Trophoblast cell (in vitro differentiated cells and primary cell): ENCODE measurements at regions not wholly inside any gene's neighbourhood (a gene's known extent, or its start where the extent isn't known, plus 50 kb on each side); places are given as distances from the start of the nearest gene placed in this dataset.

ENCODE experiments used
- DNase-seq, 2 donors: peaks; one replicate each; pipeline ENCODE4 v3.0.0-alpha.2; 2016
- H2AFZ ChIP-seq: 2 replicates; pipeline ENCODE4 v1.6.1; 2013; ENCODE audit warnings: low read length, moderate library complexity, mild to moderate bottlenecking; ENCODE audit not compliant: insufficient read depth, poor library complexity
- H2AK5ac ChIP-seq: 2 replicates; pipeline ENCODE4 v1.6.1; 2013; ENCODE audit warnings: mild to moderate bottlenecking, low read length
- H2BK120ac ChIP-seq: 2 replicates; pipeline ENCODE4 v1.6.1; 2013; ENCODE audit warnings: low read length, mild to moderate bottlenecking, moderate library complexity; ENCODE audit not compliant: insufficient read depth, poor library complexity
- H2BK12ac ChIP-seq: 2 replicates; pipeline ENCODE4 v1.6.1; 2013; ENCODE audit warnings: mild to moderate bottlenecking, low read length, moderate library complexity
- H2BK5ac ChIP-seq: 2 replicates; pipeline ENCODE4 v1.6.1; 2013; ENCODE audit warnings: low read length, low read depth, moderate library complexity, mild to moderate bottlenecking; ENCODE audit not compliant: poor library complexity
- H3K14ac ChIP-seq: 2 replicates; pipeline ENCODE4 v1.6.1; 2013; ENCODE audit warnings: mild to moderate bottlenecking, low read length
- H3K18ac ChIP-seq: 2 replicates; pipeline ENCODE4 v1.6.1; 2013; ENCODE audit warnings: mild to moderate bottlenecking, low read length
- H3K23ac ChIP-seq: 2 replicates; pipeline ENCODE4 v1.6.1; 2013; ENCODE audit warnings: low read length
- H3K27ac ChIP-seq: 2 replicates; pipeline ENCODE4 v1.5.1; 2013; ENCODE audit warnings: low read depth, mild to moderate bottlenecking, inconsistent platforms, low read length, moderate library complexity
- H3K27me3 ChIP-seq: 2 replicates; pipeline ENCODE4 v1.6.1; 2013; ENCODE audit warnings: inconsistent platforms, mild to moderate bottlenecking, low read length, moderate library complexity; ENCODE audit not compliant: insufficient read depth
- H3K36me3 ChIP-seq, 2 experiments: 1 replicate in 1 of 2; 2 replicates in 1 of 2; pipeline ENCODE4 v1.6.1; 2013; ENCODE audit warnings: low read length in 2 of 2, mild to moderate bottlenecking in 2 of 2, moderate library complexity in 1 of 2; ENCODE audit not compliant: insufficient read depth in 2 of 2, control insufficient read depth in 1 of 2
- H3K4ac ChIP-seq: 2 replicates; pipeline ENCODE4 v1.6.1; 2013; ENCODE audit warnings: low read depth, mild to moderate bottlenecking, low read length, moderate library complexity
- H3K4me1 ChIP-seq, 2 experiments: 1 replicate in 1 of 2; 2 replicates in 1 of 2; pipeline ENCODE4 v1.6.1; 2013; ENCODE audit warnings: low read length in 2 of 2, mild to moderate bottlenecking in 2 of 2, moderate library complexity in 1 of 2; ENCODE audit not compliant: insufficient read depth in 2 of 2, control insufficient read depth in 1 of 2
- H3K4me2 ChIP-seq: 2 replicates; pipeline ENCODE4 v1.6.1; 2013; ENCODE audit warnings: inconsistent platforms, mild to moderate bottlenecking, low read length, moderate library complexity
- H3K4me3 ChIP-seq: 2 replicates; pipeline ENCODE4 v1.5.1; 2013; ENCODE audit warnings: mild to moderate bottlenecking, low read depth, low read length, inconsistent platforms
- H3K79me1 ChIP-seq: one replicate; pipeline ENCODE4 v1.6.1; 2013; ENCODE audit warnings: low read length
- H3K79me2 ChIP-seq: 2 replicates; pipeline ENCODE4 v1.6.1; 2013; ENCODE audit warnings: low read length, mild to moderate bottlenecking; ENCODE audit not compliant: control insufficient read depth, insufficient read depth, poor library complexity
- H3K9ac ChIP-seq: 2 replicates; pipeline ENCODE4 v1.6.1; 2013; ENCODE audit warnings: mild to moderate bottlenecking, low read length
- H3K9me3 ChIP-seq: 2 replicates; pipeline ENCODE4 v1.6.1; 2013; ENCODE audit warnings: low read depth, mild to moderate bottlenecking, control low read depth, inconsistent platforms, low read length; ENCODE audit not compliant: insufficient read depth
- H4K12ac ChIP-seq: 2 replicates; pipeline ENCODE4 v1.6.1; 2013; ENCODE audit warnings: low read depth, mild to moderate bottlenecking, low read length, moderate library complexity
- H4K8ac ChIP-seq: 2 replicates; pipeline ENCODE4 v1.6.1; 2013; ENCODE audit warnings: low read depth, mild to moderate bottlenecking, low read length, moderate library complexity
- H4K91ac ChIP-seq: one replicate; pipeline ENCODE4 v1.6.1; 2013; ENCODE audit warnings: low read depth, mild to moderate bottlenecking, low read length, moderate library complexity
- WGBS: extraction: QIAGEN DNeasy Blood & Tissue Kit; methylation state at CpG from one replicate; pipeline ENCODE4 v1.1.7; 2013; ENCODE audit warnings: missing lambda C conversion rate; ENCODE audit not compliant: insufficient read length, insufficient coverage; ENCODE audit errors: extremely low coverage; 5-methylcytosine and 5-hydroxymethylcytosine counted together

GRCh38 chr16:63302811-63303210 is 1266.6 kb upstream of the CDH8 start:
- no CpG with 5 or more reads among the region's 2 CpGs for WGBS
- Histone ChIP-seq H4K12ac (no peak overlapping the region), H4K91ac (no peak overlapping the region), H2AK5ac (no peak overlapping the region), H3K14ac (no peak overlapping the region), H3K23ac (no peak overlapping the region), H3K4me3 (no peak overlapping the region), H3K18ac (no peak overlapping the region), H3K4ac (no peak overlapping the region), H4K8ac (no peak overlapping the region), H3K36me3 (no peaks in the 10 kb centered on the region), H3K4me1 (no peaks in the 10 kb centered on the region), H3K27ac (no peak overlapping the region), H3K9ac (no peak overlapping the region), H2BK5ac (no peak overlapping the region), H3K79me2 (no peaks in the 10 kb centered on the region), H3K27me3 (no peaks in the 10 kb centered on the region), H2BK12ac (no peak overlapping the region), H3K4me2 (no peak overlapping the region), H3K9me3 (no peaks in the 10 kb centered on the region), H3K79me1 (no peaks in the 10 kb centered on the region), H2BK120ac (no peak overlapping the region), H2AFZ (no peak overlapping the region)
- no peak for DNase-seq

DNA sequence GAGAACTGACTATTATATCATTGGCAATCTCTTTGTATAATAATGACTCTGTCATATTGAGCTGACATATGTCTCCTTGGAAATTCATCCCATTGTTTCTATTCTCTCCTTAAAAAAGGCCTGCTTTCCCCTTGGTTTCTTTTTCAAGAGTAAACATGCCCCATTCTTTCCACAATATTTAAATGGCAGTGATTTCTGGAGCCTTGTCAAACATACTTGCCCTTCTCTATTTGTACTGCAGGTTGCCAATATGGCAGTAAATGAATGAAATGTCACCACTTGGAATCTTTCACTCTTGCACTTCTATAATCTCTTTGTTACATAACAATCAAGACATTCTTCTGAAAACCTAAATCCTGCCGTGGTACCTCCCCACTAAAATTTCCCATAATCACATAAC is 1265.1 kb upstream of the CDH8 start:
- H3K18ac ChIP-seq, result no peak overlapping the region
- no peak overlapping the region for H2AFZ ChIP-seq
- no peak overlapping the region for H2BK12ac ChIP-seq
- H3K9me3 ChIP-seq, result no peaks in the 10 kb centered on the region
- H3K4me2 ChIP-seq, result no peak overlapping the region
- no peak overlapping the region for H3K4ac ChIP-seq
- no peak overlapping the region for H2BK5ac ChIP-seq
- no peak overlapping the region for H4K91ac ChIP-seq
- H3K9ac ChIP-seq, result no peak overlapping the region
- no peaks in the 10 kb centered on the region for H3K27me3 ChIP-seq
- no peak for DNase-seq
- no peak overlapping the region for H4K8ac ChIP-seq
- H3K4me3 ChIP-seq, result no peak overlapping the region
- no peak overlapping the region for H3K23ac ChIP-seq
- H3K27ac ChIP-seq, result no peak overlapping the region
- H2BK120ac ChIP-seq, result no peak overlapping the region
- WGBS, result 100% methylated on average over 1 of the region's 1 CpG
- no peaks in the 10 kb centered on the region for H3K4me1 ChIP-seq
- no peak overlapping the region for H2AK5ac ChIP-seq
- H3K14ac ChIP-seq, result no peak overlapping the region
- no peaks in the 10 kb centered on the region for H3K79me2 ChIP-seq
- no peak overlapping the region for H4K12ac ChIP-seq
- H3K36me3 ChIP-seq, result no peaks in the 10 kb centered on the region
- no peaks in the 10 kb centered on the region for H3K79me1 ChIP-seq

DNA sequence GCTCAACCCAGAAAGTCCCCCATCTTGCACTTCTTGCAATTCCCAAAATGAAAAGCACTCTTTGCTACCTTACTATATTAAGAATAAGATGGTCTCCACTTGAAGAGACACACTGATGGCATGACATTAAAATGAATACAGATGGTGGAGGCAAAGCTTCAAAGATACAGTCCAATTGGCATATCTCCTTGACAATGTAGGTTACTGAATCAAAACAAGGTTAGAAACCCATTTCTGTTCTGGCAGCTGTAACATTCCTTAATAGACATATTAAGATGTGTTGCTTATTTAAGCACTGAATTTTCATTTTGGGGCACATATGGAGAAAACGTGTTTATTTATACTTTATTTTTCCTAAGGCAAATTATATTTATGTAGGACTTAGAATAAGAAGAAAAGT is 1262.8 kb upstream of the CDH8 start:
- Histone ChIP-seq H3K27ac (no peak overlapping the region), H3K79me1 (no peaks in the 10 kb centered on the region), H3K18ac (no peak overlapping the region), H3K4me2 (no peak overlapping the region), H2BK5ac (no peak overlapping the region), H2AK5ac (no peak overlapping the region), H3K4me3 (no peak overlapping the region), H2AFZ (no peak overlapping the region), H3K23ac (no peak overlapping the region), H4K91ac (no peak overlapping the region), H3K4me1 (no peaks in the 10 kb centered on the region), H2BK120ac (no peak overlapping the region), H4K8ac (no peak overlapping the region), H3K36me3 (no peaks in the 10 kb centered on the region), H3K14ac (no peak overlapping the region), H4K12ac (no peak overlapping the region), H3K9ac (no peak overlapping the region), H3K4ac (no peak overlapping the region), H2BK12ac (no peak overlapping the region), H3K79me2 (no peaks in the 10 kb centered on the region), H3K9me3 (no peaks in the 10 kb centered on the region), H3K27me3 (no peaks in the 10 kb centered on the region)
- DNase-seq, result no peak
- no CpG with 5 or more reads among the region's 1 CpG for WGBS

DNA sequence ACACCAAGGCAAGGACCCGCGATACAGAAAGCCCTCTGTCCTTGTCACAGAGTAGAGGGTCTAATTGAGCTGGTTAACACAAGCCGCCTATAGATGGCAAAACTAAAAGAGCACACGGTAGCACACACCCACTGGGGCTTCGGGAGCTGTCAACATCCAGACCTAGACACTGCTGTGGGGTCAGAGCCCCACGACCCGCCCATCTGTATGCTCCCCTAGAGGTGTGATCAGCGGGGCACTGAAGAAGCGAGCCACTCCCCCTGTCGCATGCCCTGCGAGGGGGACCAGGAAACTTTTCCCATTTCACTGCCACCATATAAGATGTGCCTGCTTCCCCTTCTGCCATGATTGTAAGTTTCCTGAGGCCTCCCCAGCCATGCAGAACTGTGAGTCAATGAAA is 1255.8 kb upstream of the CDH8 start:
- Histone ChIP-seq H3K9ac (no peak overlapping the region), H3K4ac (no peak overlapping the region), H3K9me3 (peaks cover 2% of the 10 kb centered on the region), H3K79me2 (no peaks in the 10 kb centered on the region), H3K23ac (no peak overlapping the region), H2BK5ac (no peak overlapping the region), H3K79me1 (no peaks in the 10 kb centered on the region), H4K91ac (no peak overlapping the region), H4K12ac (no peak overlapping the region), H3K27ac (no peak overlapping the region), H3K4me3 (no peak overlapping the region), H3K27me3 (no peaks in the 10 kb centered on the region), H2BK120ac (no peak overlapping the region), H4K8ac (no peak overlapping the region), H3K14ac (no peak overlapping the region), H2BK12ac (no peak overlapping the region), H3K4me2 (no peak overlapping the region), H3K36me3 (no peaks in the 10 kb centered on the region), H3K18ac (no peak overlapping the region), H3K4me1 (no peaks in the 10 kb centered on the region), H2AFZ (no peak overlapping the region), H2AK5ac (no peak overlapping the region)
- DNase-seq, result no peak
- WGBS, result no CpG with 5 or more reads among the region's 11 CpGs
